Stimulated activated CD8-positive, alpha-beta memory T cell treated with anti-CD3 and anti-CD28 coated beads, Interleukin-7, amount 100 ng/mL, for 48 hours (primary cell): ENCODE measurements at regions not wholly inside any gene's neighbourhood (a gene's known extent, or its start where the extent isn't known, plus 50 kb on each side); places are given as distances from the start of the nearest gene placed in this dataset.

Experiments used
- DNase-seq, 2 donors: peaks; one replicate each; pipeline ENCODE4 v3.0.0-alpha.2; 2020; ENCODE audit warnings: low read depth in 1 of 2; ENCODE audit errors: extremely low read depth in 1 of 2

DNA sequence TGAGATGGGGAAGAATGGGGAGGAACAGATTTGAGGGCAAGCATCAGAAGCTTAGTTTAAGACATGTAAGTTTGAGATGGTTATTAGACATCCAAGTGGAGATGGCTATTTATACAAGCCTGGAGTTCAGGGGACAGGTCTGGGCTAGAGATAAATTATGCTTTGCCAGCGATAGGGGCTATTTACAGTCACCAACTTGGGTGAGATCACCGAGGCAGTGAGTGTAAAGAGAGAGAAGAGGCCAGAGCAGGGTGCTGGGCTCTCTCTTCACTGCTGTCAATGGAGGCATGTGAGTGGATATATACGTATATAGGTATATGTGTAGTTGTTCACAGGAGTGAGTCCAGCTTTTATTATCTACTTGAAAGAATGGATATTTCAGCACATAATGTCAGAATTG is 81.0 kb downstream of the QPCT start:
- no peak for DNase-seq

DNA sequence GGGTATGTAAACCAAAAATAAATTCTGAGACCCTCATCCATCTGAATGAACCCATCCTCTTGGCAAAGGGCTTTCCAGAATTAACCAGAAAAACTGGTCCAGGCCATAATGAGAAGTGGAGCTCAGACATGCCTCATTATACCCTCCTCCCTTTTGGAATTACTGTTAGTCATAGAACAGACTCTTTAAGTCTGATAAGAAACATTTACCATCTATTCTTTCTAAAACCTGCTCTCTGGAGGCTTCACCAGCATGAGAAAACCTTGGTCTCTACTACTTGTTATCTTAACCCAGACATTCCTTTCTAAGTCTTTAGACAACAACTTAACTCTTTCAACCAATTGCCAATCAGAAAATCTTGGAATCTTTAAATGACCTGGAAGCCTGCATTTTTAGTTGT is 82.8 kb downstream of the QPCT start:
- DNase-seq = no peak

DNA sequence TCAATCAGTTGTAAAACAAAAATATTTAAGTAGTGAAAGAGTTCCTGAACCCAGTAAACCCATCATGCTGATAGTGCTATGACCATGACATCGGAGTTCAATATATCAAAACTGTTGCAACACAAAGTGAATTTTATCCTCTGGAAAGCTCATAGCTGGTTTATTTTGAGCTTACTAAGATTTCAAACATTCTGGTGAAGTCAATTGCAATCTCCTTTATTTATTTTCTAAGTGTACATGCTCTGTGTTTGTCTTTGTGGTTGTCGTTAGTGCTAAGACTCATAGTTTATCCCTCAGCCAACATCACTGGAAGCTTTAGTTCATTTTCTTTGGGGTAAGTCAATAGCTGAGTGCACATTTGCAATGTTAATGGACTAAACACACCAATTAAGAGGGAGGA is 91.9 kb downstream of the QPCT start:
- DNase-seq = no peak

DNA sequence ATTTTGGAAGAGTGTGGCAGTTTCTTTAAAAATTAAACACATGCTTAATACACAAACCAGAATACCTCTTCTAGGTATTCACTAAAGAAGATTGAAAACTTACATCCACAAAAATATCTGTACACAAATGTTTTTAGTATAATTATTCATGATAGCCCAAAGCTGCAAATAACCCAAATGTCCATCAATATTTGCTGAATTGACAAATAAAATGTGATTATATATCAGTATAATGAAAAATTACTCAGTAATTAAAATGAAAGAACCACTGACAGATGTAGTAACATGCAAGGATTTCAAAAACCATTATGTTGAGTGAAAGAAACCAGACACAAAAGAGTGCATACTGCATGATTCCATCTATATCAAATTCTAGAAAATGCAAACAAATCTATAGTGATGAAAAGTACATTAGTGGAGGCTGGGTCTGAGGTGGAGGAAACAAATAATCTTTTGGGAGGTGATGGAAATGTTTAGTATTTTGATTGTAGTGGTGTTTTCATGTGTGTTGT is 94.8 kb downstream of the QPCT start:
- DNase-seq = no peak

DNA sequence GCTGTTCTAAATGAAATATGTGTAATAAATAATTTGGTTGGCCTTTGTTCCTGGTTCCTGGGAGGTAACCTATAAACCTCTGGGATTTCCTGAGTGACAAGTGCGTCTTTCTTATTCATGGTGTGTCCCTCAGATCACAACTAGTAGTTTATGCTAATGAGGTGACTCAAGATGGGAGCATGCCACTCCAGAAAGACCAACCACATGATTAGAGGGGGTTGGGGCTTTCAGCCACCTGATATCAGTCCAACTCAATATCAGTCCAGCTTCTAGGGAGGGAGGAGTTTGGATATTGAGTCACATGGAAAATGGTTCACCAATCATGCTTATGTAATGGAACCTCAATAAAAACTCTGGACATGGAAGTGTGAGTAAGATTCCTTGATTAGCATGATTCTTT is 96.6 kb downstream of the QPCT start:
- no peak for DNase-seq

- DNase-seq = no peak
These were observed 98.7 kb downstream of the QPCT start for GRCh38 chr2:37443082-37443481.

DNA sequence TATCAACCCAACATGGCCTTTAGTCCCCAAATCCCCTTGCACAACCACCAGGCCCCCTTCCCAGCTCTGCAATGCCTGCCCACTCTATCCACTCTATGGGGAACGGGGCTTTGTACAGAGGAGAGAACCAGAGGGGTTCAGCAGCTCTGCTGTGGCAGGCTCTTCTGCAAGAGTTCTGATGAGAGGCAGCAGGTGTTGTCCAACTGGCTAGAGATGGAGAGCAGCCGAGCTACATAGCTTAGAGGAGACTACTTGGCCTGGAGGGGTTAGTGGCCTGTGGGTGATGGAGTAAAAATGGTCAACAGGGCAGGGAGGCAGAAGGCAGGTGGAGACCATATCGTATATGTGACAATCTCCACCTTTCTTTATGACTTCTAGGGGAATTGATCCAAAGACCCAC is 103.0 kb downstream of the QPCT start:
- DNase-seq = no peak

GRCh38 chr2:37448342-37449120 is 104.1 kb downstream of the QPCT start:
- no peak for DNase-seq

DNA sequence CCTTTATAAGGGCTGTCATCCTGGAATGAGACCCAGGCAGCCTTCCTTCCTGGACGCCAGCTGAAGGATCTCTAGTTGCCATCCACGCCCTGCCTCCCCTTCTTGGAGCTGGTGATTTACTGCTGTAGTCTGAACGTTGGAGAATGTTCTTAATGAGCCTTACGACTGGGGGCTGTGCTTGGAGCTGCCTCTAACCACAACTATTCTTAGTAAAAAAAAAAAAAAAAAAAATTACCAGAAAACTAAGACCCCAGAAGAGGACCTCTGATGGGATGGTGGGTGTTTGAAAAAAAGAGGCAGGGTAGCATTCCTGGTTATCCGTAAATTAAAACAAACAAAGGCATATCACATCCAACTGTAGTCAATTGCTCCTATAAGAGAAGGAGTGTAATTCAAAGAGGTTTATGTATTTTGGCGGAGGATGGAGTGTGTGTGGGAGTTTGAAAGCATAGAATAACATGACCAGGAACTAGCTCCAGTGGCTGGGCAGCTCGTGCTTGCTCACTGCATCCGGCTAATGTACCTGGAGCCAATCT is 105.4 kb downstream of the QPCT start:
- no peak for DNase-seq

DNA sequence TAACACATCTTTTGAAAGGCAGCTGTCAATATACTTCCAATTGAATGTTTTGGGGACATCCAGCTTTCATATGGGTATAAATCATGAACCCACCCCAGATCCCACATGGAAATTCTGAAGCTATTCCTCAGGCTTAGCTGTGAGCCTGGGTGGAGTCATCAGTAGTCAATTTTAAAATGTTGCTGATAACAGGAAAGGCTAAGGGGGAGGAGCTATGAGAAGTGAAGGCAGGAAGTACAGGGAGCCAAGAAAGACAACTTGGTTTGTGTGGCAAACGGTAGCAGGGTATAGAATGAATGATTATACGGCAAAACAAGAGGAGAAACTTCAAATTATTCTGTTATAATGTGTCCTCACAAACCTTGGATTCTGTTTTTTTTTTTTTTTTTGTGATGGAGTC is 108.6 kb downstream of the QPCT start:
- DNase-seq = no peak

DNA sequence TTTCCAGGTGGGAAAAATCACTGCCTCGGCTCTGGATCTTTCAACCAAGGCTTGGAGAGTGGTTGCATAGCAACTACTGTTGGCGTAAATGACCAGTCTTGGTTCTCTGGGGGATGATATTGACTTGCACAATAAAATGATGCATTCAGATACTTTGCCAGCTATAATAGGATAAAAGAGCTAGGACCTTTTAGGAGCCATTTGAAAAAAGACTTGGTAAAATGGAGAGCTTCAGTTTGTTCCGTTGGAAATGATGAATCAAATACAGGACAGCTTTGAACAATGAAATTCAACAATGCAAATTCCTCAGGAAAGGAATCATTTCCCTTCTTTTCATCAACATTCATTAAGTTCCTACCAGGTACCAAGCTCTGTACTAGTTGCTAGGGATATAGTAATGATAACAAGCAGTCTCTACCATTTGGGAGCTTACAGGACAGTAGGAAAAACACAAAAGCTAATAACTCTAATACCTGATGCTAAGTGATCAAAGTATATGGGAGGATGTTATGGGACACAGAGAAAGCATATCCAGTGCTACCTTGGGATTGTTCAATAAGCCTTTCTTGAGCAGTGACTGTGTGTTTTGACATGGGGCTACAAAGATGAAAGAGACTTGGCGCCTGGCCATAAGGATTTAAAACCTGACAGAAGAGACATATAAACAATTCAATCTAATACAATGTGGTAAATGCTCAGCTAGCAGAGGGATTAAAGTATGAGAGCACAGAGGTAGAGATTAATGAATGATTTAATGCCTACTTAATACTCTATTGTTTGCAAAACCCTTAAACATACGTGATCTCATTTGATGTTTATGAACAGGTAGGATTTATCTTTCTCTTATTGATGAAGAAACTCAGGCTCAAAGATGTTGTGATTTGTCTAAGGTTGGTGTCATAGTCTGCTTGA is 110.7 kb downstream of the QPCT start:
- no peak for DNase-seq

DNA sequence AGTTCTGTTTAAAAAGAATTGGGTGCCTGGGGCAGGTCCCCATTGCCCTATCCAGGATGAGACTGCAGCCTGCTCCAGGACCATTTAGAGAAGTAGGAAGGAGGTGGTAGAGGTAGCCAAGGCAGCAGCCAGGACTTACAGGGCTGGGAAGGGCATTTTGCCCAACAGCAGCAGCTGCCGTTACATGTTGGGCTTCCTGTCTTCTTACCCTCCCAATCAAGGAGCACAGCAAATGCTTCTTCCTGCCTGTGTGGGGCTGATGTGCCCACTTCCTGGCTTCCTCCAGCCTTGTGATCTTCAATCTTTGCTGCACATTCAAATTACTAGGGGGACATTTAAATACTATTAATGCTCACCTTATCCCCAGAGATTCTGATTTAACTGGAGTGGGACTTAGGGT is 112.0 kb downstream of the QPCT start:
- DNase-seq = no peak

- DNase-seq = no peak
These were observed 113.0 kb downstream of the QPCT start for GRCh38 chr2:37457401-37457901.

- no peak for DNase-seq
These were observed 113.7 kb downstream of the QPCT start for GRCh38 chr2:37458133-37458532.

DNA sequence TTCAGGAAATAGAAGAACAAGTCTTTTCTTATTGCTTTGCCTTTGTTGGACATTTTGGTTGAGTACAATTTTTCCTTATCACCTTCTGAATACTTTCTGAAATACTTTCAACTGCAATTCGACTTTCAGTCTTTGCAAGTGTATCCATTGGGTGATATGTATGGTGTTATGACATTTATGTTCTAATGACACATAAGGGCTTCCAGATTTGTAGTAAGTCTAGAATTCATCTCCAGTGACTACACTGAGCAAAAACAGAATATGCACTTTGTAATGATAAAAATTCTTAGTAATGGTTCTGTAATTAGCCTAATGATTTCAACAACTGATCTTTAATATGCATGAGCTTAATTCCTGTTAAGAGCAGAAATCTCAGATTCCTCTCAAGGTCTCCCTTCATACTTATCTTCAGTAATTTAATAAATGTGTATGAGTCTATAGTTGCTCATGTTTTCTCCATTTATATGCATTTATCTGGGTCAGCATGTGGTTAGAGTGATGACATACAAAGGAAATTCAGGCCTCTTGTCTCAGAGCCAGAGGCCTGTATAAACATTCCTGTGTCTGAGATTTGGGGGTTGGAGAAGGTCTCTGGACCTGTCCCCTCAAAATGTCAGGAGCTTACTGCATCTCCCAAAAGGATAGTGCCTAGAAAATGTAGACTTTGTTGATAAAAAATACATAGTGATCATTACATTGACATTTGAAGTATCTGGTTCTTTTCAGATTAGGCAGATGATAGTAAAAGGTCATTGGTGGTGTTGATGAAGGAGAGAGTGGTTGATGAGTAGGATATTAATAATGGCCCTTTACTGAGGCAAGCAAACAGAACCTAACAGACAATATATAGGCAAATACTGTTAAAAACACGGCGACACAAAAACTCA is 114.9 kb downstream of the QPCT start:
- DNase-seq = no peak

GRCh38 chr2:37460896-37461229 is 116.4 kb downstream of the QPCT start:
- no peak for DNase-seq

GRCh38 chr2:37464067-37464466 is 119.6 kb downstream of the QPCT start:
- no peak for DNase-seq

DNA sequence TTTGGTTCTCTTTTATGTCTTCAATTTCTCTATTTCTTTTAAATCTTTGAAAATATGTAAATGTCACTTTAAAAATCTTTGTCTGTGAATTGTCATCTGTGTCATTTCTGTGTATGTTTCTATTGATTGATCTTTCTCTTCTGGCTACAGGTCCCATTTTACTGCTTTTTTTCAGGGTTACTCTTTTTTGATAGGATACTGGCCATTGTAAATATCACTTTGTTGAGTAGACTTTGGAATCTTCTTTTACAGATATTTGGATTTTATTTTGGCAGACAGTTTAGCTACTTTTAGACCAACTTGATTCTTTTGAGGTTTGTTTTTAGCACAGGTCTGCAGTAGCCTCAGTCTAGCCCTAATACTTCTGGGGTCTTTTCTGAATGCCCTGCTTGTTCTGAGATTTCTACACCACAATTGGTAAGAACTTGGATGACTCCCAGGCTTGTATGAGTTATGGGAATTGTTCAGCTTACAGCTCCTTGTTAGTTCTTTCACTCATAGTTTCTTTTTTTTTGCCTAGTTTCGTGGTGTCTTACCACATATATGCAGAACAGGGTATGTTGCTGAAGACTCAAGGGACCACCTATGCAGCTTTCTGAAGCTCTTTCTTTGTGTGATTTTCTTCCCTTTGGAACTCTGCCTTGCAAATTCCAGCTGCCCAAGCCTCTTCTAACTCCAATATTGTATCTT is 122.2 kb downstream of the QPCT start:
- DNase-seq = no peak

GRCh38 chr2:37468170-37468569 is 123.7 kb downstream of the QPCT start:
- DNase-seq = no peak

GRCh38 chr2:37469126-37469525 is 124.7 kb downstream of the QPCT start:
- no peak for DNase-seq
